Ishikawa (cell line): ENCODE measurements at regions not wholly inside any gene's neighbourhood (a gene's known extent, or its start where the extent isn't known, plus 50 kb on each side); places are given as distances from the start of the nearest gene placed in this dataset.

Experiments used
- CEBPB ChIP-seq: IDR thresholded peaks from 2 replicates; pipeline ENCODE4 v1.6.1; 2012
- CREB1 ChIP-seq: IDR thresholded peaks from 2 replicates; pipeline ENCODE4 v1.6.1; 2012; ENCODE audit warnings: low read depth
- EGR1 ChIP-seq: IDR thresholded peaks from 2 replicates; pipeline ENCODE4 v1.6.1; 2012
- EP300 ChIP-seq: IDR thresholded peaks from 2 replicates; pipeline ENCODE4 v1.6.1; 2012; ENCODE audit warnings: borderline replicate concordance
- FOXM1 ChIP-seq: IDR thresholded peaks from 2 replicates; pipeline ENCODE4 v1.6.1; 2012; ENCODE audit warnings: low read depth, borderline replicate concordance
- MAX ChIP-seq: IDR thresholded peaks from 2 replicates; pipeline ENCODE4 v1.6.1; 2012
- NFIC ChIP-seq: IDR thresholded peaks from 2 replicates; pipeline ENCODE4 v1.6.1; 2012
- RAD21 ChIP-seq: IDR thresholded peaks from 2 replicates; pipeline ENCODE4 v1.6.1; 2012; ENCODE audit warnings: low read depth
- REST ChIP-seq: IDR thresholded peaks from 2 replicates; pipeline ENCODE4 v1.6.1; 2012; ENCODE audit warnings: low read depth, mild to moderate bottlenecking
- TAF1 ChIP-seq: IDR thresholded peaks from 2 replicates; pipeline ENCODE4 v1.6.1; 2012; ENCODE audit warnings: low read depth, mild to moderate bottlenecking
- TCF12 ChIP-seq: IDR thresholded peaks from 2 replicates; pipeline ENCODE4 v1.6.1; 2012; ENCODE audit warnings: low read depth
- TEAD4 ChIP-seq: IDR thresholded peaks from 2 replicates; pipeline ENCODE4 v1.6.1; 2012
- USF1 ChIP-seq: IDR thresholded peaks from 2 replicates; pipeline ENCODE4 v1.6.1; 2012
- YY1 ChIP-seq: IDR thresholded peaks from 2 replicates; pipeline ENCODE4 v1.6.1; 2012; ENCODE audit warnings: low read depth
- ZBTB7A ChIP-seq: IDR thresholded peaks from 2 replicates; pipeline ENCODE4 v1.6.1; 2012; ENCODE audit warnings: low read depth

- no peak for TF ChIP-seq REST
- TF ChIP-seq RAD21: peak; percentile 66
- no peak for TF ChIP-seq CEBPB
- TF ChIP-seq EP300: no peak
- TF ChIP-seq TAF1: no peak
Measured at GRCh38 chr1:30111431-30111830, 612.0 kb downstream of the MATN1 start.

GRCh38 chr1:30110846-30111245 is 612.5 kb downstream of the MATN1 start:
- TF ChIP-seq EP300: no peak
- TF ChIP-seq RAD21: no peak
- no peak for TF ChIP-seq MAX
- TF ChIP-seq TCF12: no peak
- no peak for TF ChIP-seq YY1
- TF ChIP-seq ZBTB7A: no peak
- TF ChIP-seq REST: no peak

- TF ChIP-seq CREB1 (no peak), RAD21 (no peak), EP300 (no peak), EGR1 (no peak), TCF12 (no peak), MAX (no peak), NFIC (no peak)
Measured at GRCh38 chr1:30109853-30110252, 613.5 kb downstream of the MATN1 start.

- TF ChIP-seq CREB1: no peak
- TF ChIP-seq ZBTB7A: no peak
- no peak for TF ChIP-seq NFIC
- no peak for TF ChIP-seq FOXM1
- TF ChIP-seq TCF12: no peak
- no peak for TF ChIP-seq EGR1
- no peak for TF ChIP-seq CEBPB
- no peak for TF ChIP-seq TEAD4
- no peak for TF ChIP-seq EP300
- no peak for TF ChIP-seq YY1
- no peak for TF ChIP-seq TAF1
- TF ChIP-seq RAD21: no peak
- no peak for TF ChIP-seq USF1
- TF ChIP-seq REST: no peak
- TF ChIP-seq MAX: no peak
Measured at GRCh38 chr1:30108186-30108585, 615.2 kb downstream of the MATN1 start.

- TF ChIP-seq EGR1 (no peak), RAD21 (peak; percentile 29; the same call in 1 of the 2 replicates)
Measured at GRCh38 chr1:30106125-30106524, 617.3 kb downstream of the MATN1 start.

- TF ChIP-seq TCF12: no peak
- TF ChIP-seq NFIC: no peak
- no peak for TF ChIP-seq CREB1
- TF ChIP-seq TEAD4: no peak
- TF ChIP-seq YY1: no peak
- TF ChIP-seq ZBTB7A: no peak
- TF ChIP-seq CEBPB: no peak
- TF ChIP-seq EP300: no peak
- TF ChIP-seq FOXM1: no peak
- no peak for TF ChIP-seq USF1
- no peak for TF ChIP-seq MAX
- no peak for TF ChIP-seq EGR1
- no peak for TF ChIP-seq TAF1
- TF ChIP-seq RAD21: no peak
- TF ChIP-seq REST: no peak
Measured at GRCh38 chr1:30104551-30104950, 618.8 kb downstream of the MATN1 start.
